Mesendoderm (in vitro differentiated cells): ENCODE measurements at regions not wholly inside any gene's neighbourhood (a gene's known extent, or its start where the extent isn't known, plus 50 kb on each side); places are given as distances from the start of the nearest gene placed in this dataset.

ENCODE experiments used
- DNase-seq: peaks from one replicate; pipeline ENCODE4 v3.0.0; 2013
- H2AK5ac ChIP-seq: 2 replicates; pipeline ENCODE4 v1.6.1; 2013; ENCODE audit warnings: low read length, inconsistent platforms
- H2BK120ac ChIP-seq: 2 replicates; pipeline ENCODE4 v1.6.1; 2013; ENCODE audit warnings: low read depth, mild to moderate bottlenecking, low read length, moderate library complexity, mixed read lengths
- H2BK15ac ChIP-seq: replicated peaks from 2 replicates; pipeline ENCODE4 v1.6.1; 2013; ENCODE audit warnings: low read depth, mild to moderate bottlenecking, moderate library complexity
- H2BK5ac ChIP-seq: 2 replicates; pipeline ENCODE4 v1.6.1; 2013; ENCODE audit warnings: low read length, inconsistent platforms
- H3K18ac ChIP-seq: 2 replicates; pipeline ENCODE4 v1.6.1; 2013; ENCODE audit warnings: mild to moderate bottlenecking, low read length, mixed read lengths
- H3K23ac ChIP-seq: one replicate; pipeline ENCODE4 v1.6.1; 2013; ENCODE audit warnings: low read length
- H3K27ac ChIP-seq: 2 replicates; pipeline ENCODE4 v1.5.1; 2013; ENCODE audit warnings: low read depth, mild to moderate bottlenecking, inconsistent platforms, low read length, moderate library complexity
- H3K27me3 ChIP-seq: 2 replicates; pipeline ENCODE4 v1.6.1; 2013; ENCODE audit warnings: low read length, control low read depth, mild to moderate bottlenecking, inconsistent platforms; ENCODE audit not compliant: insufficient read depth, poor library complexity
- H3K36me3 ChIP-seq: 2 replicates; pipeline ENCODE4 v1.6.1; 2013; ENCODE audit warnings: low read length, inconsistent platforms; ENCODE audit not compliant: control insufficient read depth, insufficient read depth
- H3K4ac ChIP-seq: one replicate; pipeline ENCODE4 v1.6.1; 2013; ENCODE audit warnings: low read depth, mild to moderate bottlenecking, low read length, moderate library complexity
- H3K4me1 ChIP-seq: 2 replicates; pipeline ENCODE4 v1.6.1; 2013; ENCODE audit warnings: low read depth, low read length, inconsistent platforms; ENCODE audit not compliant: control insufficient read depth
- H3K4me2 ChIP-seq: 2 replicates; pipeline ENCODE4 v1.6.1; 2013; ENCODE audit warnings: low read length
- H3K4me3 ChIP-seq: 2 replicates; pipeline ENCODE4 v1.5.1; 2013; ENCODE audit warnings: mild to moderate bottlenecking, low read length
- H3K56ac ChIP-seq: one replicate; pipeline ENCODE4 v1.6.1; 2013; ENCODE audit warnings: low read length
- H3K79me1 ChIP-seq: 2 replicates; pipeline ENCODE4 v1.6.1; 2013; ENCODE audit warnings: low read length, inconsistent platforms
- H3K79me2 ChIP-seq: 2 replicates; pipeline ENCODE4 v1.6.1; 2013; ENCODE audit warnings: mild to moderate bottlenecking, low read length; ENCODE audit not compliant: control insufficient read depth, insufficient read depth
- H3K9ac ChIP-seq: 2 replicates; pipeline ENCODE4 v1.6.1; 2013; ENCODE audit warnings: low read length, inconsistent platforms
- H4K5ac ChIP-seq: one replicate; pipeline ENCODE4 v1.6.1; 2013; ENCODE audit warnings: low read length
- H4K8ac ChIP-seq: one replicate; pipeline ENCODE4 v1.6.1; 2013; ENCODE audit warnings: low read depth, mild to moderate bottlenecking, control low read depth, low read length, moderate library complexity
- WGBS: extraction: QIAGEN DNeasy Blood & Tissue Kit; methylation state at CpG from one replicate; pipeline ENCODE4 v1.1.7; 2013; ENCODE audit warnings: low lambda C conversion rate, missing lambda C conversion rate; ENCODE audit not compliant: insufficient coverage; ENCODE audit errors: extremely low coverage; 5-methylcytosine and 5-hydroxymethylcytosine counted together

- no peak overlapping the region for H3K56ac ChIP-seq
- H3K27me3 ChIP-seq, result no peaks in the 10 kb centered on the region
- H4K5ac ChIP-seq, result no peak overlapping the region
- DNase-seq, result no peak
- H3K79me1 ChIP-seq, result no peaks in the 10 kb centered on the region
- H3K4ac ChIP-seq, result no peak overlapping the region
- H3K9ac ChIP-seq, result no peak overlapping the region
- no peak overlapping the region for H2BK120ac ChIP-seq
- WGBS, result no CpG with 5 or more reads among the region's 1 CpG
- H3K4me2 ChIP-seq, result no peak overlapping the region
- H3K27ac ChIP-seq, result no peak overlapping the region
- H3K79me2 ChIP-seq, result no peaks in the 10 kb centered on the region
- no peaks in the 10 kb centered on the region for H3K4me1 ChIP-seq
- no peak overlapping the region for H3K18ac ChIP-seq
- no peak overlapping the region for H2BK5ac ChIP-seq
- no peak overlapping the region for H2BK15ac ChIP-seq
- no peak overlapping the region for H3K23ac ChIP-seq
- H2AK5ac ChIP-seq, result no peak overlapping the region
- H3K36me3 ChIP-seq, result no peaks in the 10 kb centered on the region
- H3K4me3 ChIP-seq, result no peak overlapping the region
- H4K8ac ChIP-seq, result no peak overlapping the region
Observed at GRCh38 chr5:82661933-82662332, 383.8 kb upstream of the RPS23 start.

GRCh38 chr5:82661462-82661861 lies 383.3 kb upstream of the RPS23 start:
- no peak overlapping the region for H3K9ac ChIP-seq
- H2BK120ac ChIP-seq, result no peak overlapping the region
- no peak overlapping the region for H3K23ac ChIP-seq
- no CpG with 5 or more reads among the region's 2 CpGs for WGBS
- H3K4ac ChIP-seq, result no peak overlapping the region
- no peak overlapping the region for H2AK5ac ChIP-seq
- no peaks in the 10 kb centered on the region for H3K27me3 ChIP-seq
- H3K18ac ChIP-seq, result no peak overlapping the region
- H3K79me2 ChIP-seq, result no peaks in the 10 kb centered on the region
- no peak for DNase-seq
- no peak overlapping the region for H3K4me2 ChIP-seq
- H3K27ac ChIP-seq, result no peak overlapping the region
- H2BK5ac ChIP-seq, result no peak overlapping the region
- no peak overlapping the region for H3K4me3 ChIP-seq
- no peaks in the 10 kb centered on the region for H3K79me1 ChIP-seq
- H4K8ac ChIP-seq, result no peak overlapping the region
- H2BK15ac ChIP-seq, result no peak overlapping the region
- H3K56ac ChIP-seq, result no peak overlapping the region
- no peaks in the 10 kb centered on the region for H3K36me3 ChIP-seq
- no peak overlapping the region for H4K5ac ChIP-seq
- no peaks in the 10 kb centered on the region for H3K4me1 ChIP-seq

GRCh38 chr5:82659115-82659514 lies 381.0 kb upstream of the RPS23 start:
- WGBS, result no CpG with 5 or more reads among the region's 2 CpGs
- no peaks in the 10 kb centered on the region for H3K79me1 ChIP-seq
- no peak overlapping the region for H2BK5ac ChIP-seq
- no peak overlapping the region for H3K56ac ChIP-seq
- no peaks in the 10 kb centered on the region for H3K79me2 ChIP-seq
- H3K18ac ChIP-seq, result no peak overlapping the region
- no peak overlapping the region for H4K5ac ChIP-seq
- no peak overlapping the region for H3K27ac ChIP-seq
- no peak for DNase-seq
- H3K4me1 ChIP-seq, result no peaks in the 10 kb centered on the region
- no peak overlapping the region for H3K9ac ChIP-seq
- no peak overlapping the region for H2BK120ac ChIP-seq
- no peak overlapping the region for H3K4me3 ChIP-seq
- H3K23ac ChIP-seq, result no peak overlapping the region
- no peak overlapping the region for H3K4me2 ChIP-seq
- H4K8ac ChIP-seq, result no peak overlapping the region
- no peak overlapping the region for H2BK15ac ChIP-seq
- H2AK5ac ChIP-seq, result no peak overlapping the region
- H3K27me3 ChIP-seq, result no peaks in the 10 kb centered on the region
- no peak overlapping the region for H3K4ac ChIP-seq
- H3K36me3 ChIP-seq, result no peaks in the 10 kb centered on the region

DNA sequence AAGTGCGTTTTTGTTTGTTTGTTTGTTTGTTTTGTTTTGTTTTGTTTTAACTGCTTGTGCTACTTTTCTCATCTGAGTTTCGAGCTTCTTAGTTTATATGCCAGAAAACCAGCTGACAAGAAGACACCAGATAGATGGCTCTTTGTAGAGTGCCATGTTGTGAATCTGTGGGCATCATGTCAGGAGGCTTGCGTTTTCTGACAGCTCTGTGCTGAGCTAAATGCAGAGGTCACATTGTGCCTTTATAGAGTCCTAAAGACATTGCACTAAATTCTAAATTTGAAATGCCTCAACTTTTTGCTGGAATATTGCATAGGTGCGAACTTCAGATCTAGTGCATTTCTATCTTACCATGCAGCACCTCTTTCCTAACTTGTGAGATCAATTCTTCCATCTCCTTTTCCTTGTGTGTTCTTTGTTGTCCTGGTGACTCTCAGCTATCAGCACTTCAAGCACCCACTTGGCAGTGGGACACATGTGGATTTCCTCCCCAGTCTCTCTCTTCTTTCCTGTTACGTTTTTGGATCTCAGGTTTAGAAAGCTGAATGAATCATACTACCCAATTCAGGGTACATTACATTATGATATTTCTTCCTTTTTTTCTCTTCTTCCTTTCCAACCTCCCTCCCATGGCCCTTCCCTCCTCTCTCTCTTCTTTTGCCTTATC lies 379.0 kb upstream of the RPS23 start:
- H3K79me2 ChIP-seq, result no peaks in the 10 kb centered on the region
- no CpG with 5 or more reads among the region's 5 CpGs for WGBS

DNA sequence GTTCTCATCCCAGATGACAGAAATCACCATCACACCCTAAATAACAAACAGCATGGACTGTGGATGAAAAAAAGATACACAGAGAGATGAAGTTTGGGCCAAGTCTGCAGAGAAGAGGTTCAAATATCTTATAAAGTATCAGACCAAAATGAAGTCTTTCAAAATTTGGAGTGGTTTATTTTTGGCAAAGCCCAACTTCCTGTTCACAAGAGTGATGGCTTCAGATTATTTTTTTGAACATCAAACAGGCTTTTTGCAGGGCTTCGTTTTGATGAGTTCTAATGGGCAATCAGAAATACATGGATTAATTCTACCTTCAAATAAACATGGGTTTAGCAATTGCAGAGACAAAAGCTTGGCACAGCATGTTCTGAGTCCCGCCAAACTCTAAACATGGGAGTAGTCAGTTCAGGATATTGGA lies 378.2 kb upstream of the RPS23 start:
- H3K4ac ChIP-seq, result no peak overlapping the region
- no peaks in the 10 kb centered on the region for H3K27me3 ChIP-seq
- no peak overlapping the region for H2BK5ac ChIP-seq
- H3K4me3 ChIP-seq, result no peak overlapping the region
- no peaks in the 10 kb centered on the region for H3K79me2 ChIP-seq
- no peak overlapping the region for H3K4me2 ChIP-seq
- no peak overlapping the region for H3K18ac ChIP-seq
- H3K27ac ChIP-seq, result no peak overlapping the region
- no peaks in the 10 kb centered on the region for H3K79me1 ChIP-seq
- H3K23ac ChIP-seq, result no peak overlapping the region
- WGBS, result no CpG with 5 or more reads among the region's 2 CpGs
- no peak overlapping the region for H3K56ac ChIP-seq
- no peaks in the 10 kb centered on the region for H3K4me1 ChIP-seq
- H2BK15ac ChIP-seq, result no peak overlapping the region
- H4K8ac ChIP-seq, result no peak overlapping the region
- no peak overlapping the region for H3K9ac ChIP-seq
- DNase-seq, result no peak
- no peak overlapping the region for H2BK120ac ChIP-seq
- H3K36me3 ChIP-seq, result no peaks in the 10 kb centered on the region
- no peak overlapping the region for H4K5ac ChIP-seq
- H2AK5ac ChIP-seq, result no peak overlapping the region

More for the DNA sequence above, 379.0 kb upstream of the RPS23 start:
- no peak overlapping the region for H3K4me3 ChIP-seq
- no peaks in the 10 kb centered on the region for H3K4me1 ChIP-seq
- DNase-seq, result no peak
- H4K8ac ChIP-seq, result no peak overlapping the region
- H2BK15ac ChIP-seq, result no peak overlapping the region
- H2AK5ac ChIP-seq, result no peak overlapping the region
- no peak overlapping the region for H2BK5ac ChIP-seq
- no peak overlapping the region for H3K9ac ChIP-seq
- H4K5ac ChIP-seq, result no peak overlapping the region
- no peak overlapping the region for H3K56ac ChIP-seq
- no peak overlapping the region for H3K27ac ChIP-seq
- no peak overlapping the region for H3K4ac ChIP-seq
- H2BK120ac ChIP-seq, result no peak overlapping the region
- no peaks in the 10 kb centered on the region for H3K36me3 ChIP-seq
- no peak overlapping the region for H3K18ac ChIP-seq
- no peak overlapping the region for H3K23ac ChIP-seq
- no peak overlapping the region for H3K4me2 ChIP-seq
- H3K79me1 ChIP-seq, result no peaks in the 10 kb centered on the region
- no peaks in the 10 kb centered on the region for H3K27me3 ChIP-seq

DNA sequence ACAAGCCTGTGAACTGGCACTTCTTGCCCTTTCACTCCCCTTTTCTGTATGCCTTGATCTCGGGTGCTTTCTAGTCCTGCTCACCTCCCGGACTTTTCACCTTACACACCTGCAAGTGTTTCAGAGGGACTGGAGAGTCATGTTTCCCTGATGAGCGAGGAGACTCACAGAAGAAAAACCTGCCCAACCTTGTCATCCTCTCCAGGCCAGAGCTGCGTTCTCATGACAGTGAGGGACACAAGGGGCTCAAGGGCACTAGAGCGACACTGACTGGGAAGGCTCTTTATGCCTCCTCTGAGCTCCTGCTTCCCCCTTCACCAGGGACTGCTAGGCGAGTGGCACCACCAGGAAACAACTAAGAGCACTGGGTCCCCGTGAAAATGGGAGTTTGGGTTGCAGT lies 376.9 kb upstream of the RPS23 start:
- Histone ChIP-seq H2BK120ac (no peak overlapping the region), H3K18ac (no peak overlapping the region), H3K27ac (no peak overlapping the region), H3K4me1 (no peaks in the 10 kb centered on the region), H3K23ac (no peak overlapping the region), H2BK15ac (no peak overlapping the region), H3K79me2 (no peaks in the 10 kb centered on the region), H3K4me3 (no peak overlapping the region), H3K56ac (no peak overlapping the region), H2BK5ac (no peak overlapping the region), H4K8ac (no peak overlapping the region), H4K5ac (no peak overlapping the region), H3K79me1 (no peaks in the 10 kb centered on the region), H2AK5ac (no peak overlapping the region), H3K9ac (no peak overlapping the region), H3K27me3 (no peaks in the 10 kb centered on the region), H3K4me2 (no peak overlapping the region), H3K4ac (no peak overlapping the region), H3K36me3 (no peaks in the 10 kb centered on the region)
- WGBS, result no CpG with 5 or more reads among the region's 7 CpGs
- DNase-seq, result no peak
